ENCODE measurements at regions not wholly inside any gene's neighbourhood (a gene's known extent, or its start where the extent isn't known, plus 50 kb on each side); places are given as distances from the start of the nearest gene placed in this dataset.
"Not testable (repeated sequence)": the region's sequence is repeated elsewhere in the genome, so short reads cannot be mapped to it uniquely, and the experiment has no call there.

- DNase-seq (ENCODE audit: low spot score) = no peak
- Mint-ChIP-seq H3K27me3 (no peaks in the 10 kb centered on the region), H3K4me3 (no peak overlapping the region), H3K36me3 (peaks cover 6% of the 10 kb centered on the region), H3K9me3 (peaks cover 19% of the 10 kb centered on the region), H3K4me1 (ENCODE audit: low read depth in 2 of 2) (no peaks in the 10 kb centered on the region), H3K27ac (no peak overlapping the region)
- ATAC-seq = no peak
Measured at GRCh38 chr7:81410471-81411117, 359.3 kb downstream of the HGF start.

- DNase-seq (ENCODE audit: low spot score) = no peak
- Mint-ChIP-seq H3K27me3 (no peaks in the 10 kb centered on the region), H3K4me1 (ENCODE audit: low read depth in 2 of 2) (no peaks in the 10 kb centered on the region), H3K27ac (no peak overlapping the region), H3K9me3 (peaks cover 11% of the 10 kb centered on the region), H3K36me3 (no peaks in the 10 kb centered on the region), H3K4me3 (no peak overlapping the region)
- ATAC-seq = no peak
Measured at GRCh38 chr7:81408728-81409127, 361.1 kb downstream of the HGF start.

GRCh38 chr7:81407094-81407493, 362.8 kb downstream of the HGF start:
- H3K4me1 Mint-ChIP-seq (ENCODE audit: low read depth in 2 of 2) = no peaks in the 10 kb centered on the region
- ATAC-seq (no peak), DNase-seq (ENCODE audit: low spot score) (no peak)
- no peaks in the 10 kb centered on the region for H3K36me3 Mint-ChIP-seq
- H3K27me3 Mint-ChIP-seq = no peaks in the 10 kb centered on the region
- no peak overlapping the region for H3K4me3 Mint-ChIP-seq
- H3K9me3 Mint-ChIP-seq = peaks cover 9% of the 10 kb centered on the region
- no peak overlapping the region for H3K27ac Mint-ChIP-seq

- no peak for DNase-seq (ENCODE audit: low spot score)
- Mint-ChIP-seq H3K4me1 (ENCODE audit: low read depth in 2 of 2) (no peaks in the 10 kb centered on the region), H3K27me3 (no peaks in the 10 kb centered on the region), H3K36me3 (no peaks in the 10 kb centered on the region), H3K4me3 (no peak overlapping the region), H3K27ac (no peak overlapping the region), H3K9me3 (peaks cover 2% of the 10 kb centered on the region)
- no peak for ATAC-seq
Measured at GRCh38 chr7:81404669-81405068, 365.2 kb downstream of the HGF start.

GRCh38 chr7:81402227-81402626, 367.6 kb downstream of the HGF start:
- Mint-ChIP-seq H3K36me3 (no peaks in the 10 kb centered on the region), H3K9me3 (peaks cover 8% of the 10 kb centered on the region), H3K27ac (no peak overlapping the region), H3K27me3 (no peaks in the 10 kb centered on the region), H3K4me1 (ENCODE audit: low read depth in 2 of 2) (no peaks in the 10 kb centered on the region), H3K4me3 (no peak overlapping the region)
- ATAC-seq (no peak), DNase-seq (ENCODE audit: low spot score) (no peak)

GRCh38 chr7:81399471-81399870, 370.4 kb downstream of the HGF start:
- no peak overlapping the region for H3K4me3 Mint-ChIP-seq
- H3K27ac Mint-ChIP-seq = no peak overlapping the region
- no peaks in the 10 kb centered on the region for H3K27me3 Mint-ChIP-seq
- DNase-seq (ENCODE audit: low spot score) = no peak
- no peaks in the 10 kb centered on the region for H3K4me1 Mint-ChIP-seq (ENCODE audit: low read depth in 2 of 2)
- no peaks in the 10 kb centered on the region for H3K36me3 Mint-ChIP-seq
- no peak for ATAC-seq
- H3K9me3 Mint-ChIP-seq = peaks cover 8% of the 10 kb centered on the region

GRCh38 chr7:81394029-81394428, 375.8 kb downstream of the HGF start:
- Mint-ChIP-seq H3K36me3 (no peaks in the 10 kb centered on the region), H3K4me1 (ENCODE audit: low read depth in 2 of 2) (no peaks in the 10 kb centered on the region), H3K4me3 (no peak overlapping the region), H3K27me3 (no peaks in the 10 kb centered on the region), H3K9me3 (peaks cover 8% of the 10 kb centered on the region), H3K27ac (no peak overlapping the region)
- ATAC-seq (no peak), DNase-seq (ENCODE audit: low spot score) (no peak)

GRCh38 chr7:81393018-81393417, 376.8 kb downstream of the HGF start:
- Mint-ChIP-seq H3K36me3 (no peaks in the 10 kb centered on the region), H3K27ac (no peak overlapping the region), H3K9me3 (peaks cover 4% of the 10 kb centered on the region), H3K4me1 (ENCODE audit: low read depth in 2 of 2) (no peaks in the 10 kb centered on the region), H3K27me3 (no peaks in the 10 kb centered on the region), H3K4me3 (no peak overlapping the region)
- ATAC-seq (no peak), DNase-seq (ENCODE audit: low spot score) (no peak)

- no peak for DNase-seq (ENCODE audit: low spot score)
- Mint-ChIP-seq H3K36me3 (peaks cover 8% of the 10 kb centered on the region), H3K4me3 (no peak overlapping the region), H3K27me3 (no peaks in the 10 kb centered on the region), H3K9me3 (peaks cover 10% of the 10 kb centered on the region), H3K4me1 (ENCODE audit: low read depth in 2 of 2) (no peaks in the 10 kb centered on the region), H3K27ac (no peak overlapping the region)
- ATAC-seq = no peak
Measured at GRCh38 chr7:81385370-81385769, 384.5 kb downstream of the HGF start.

- DNase-seq (ENCODE audit: low spot score) = no peak
- Mint-ChIP-seq H3K27ac (no peak overlapping the region), H3K4me1 (ENCODE audit: low read depth in 2 of 2) (no peaks in the 10 kb centered on the region), H3K27me3 (no peaks in the 10 kb centered on the region), H3K4me3 (no peak overlapping the region), H3K36me3 (peaks cover 8% of the 10 kb centered on the region), H3K9me3 (peaks cover 10% of the 10 kb centered on the region)
- no peak for ATAC-seq
Measured at GRCh38 chr7:81383846-81384245, 386.0 kb downstream of the HGF start.

- not testable (repeated sequence) for DNase-seq (ENCODE audit: low spot score); H3K4me1 Mint-ChIP-seq (ENCODE audit: low read depth in 2 of 2); ATAC-seq; H3K27ac Mint-ChIP-seq; H3K9me3 Mint-ChIP-seq; H3K36me3 Mint-ChIP-seq; H3K27me3 Mint-ChIP-seq; H3K4me3 Mint-ChIP-seq
Measured at GRCh38 chr7:81374641-81375040, 395.2 kb downstream of the HGF start.

GRCh38 chr7:81370822-81371221, 399.0 kb downstream of the HGF start:
- Mint-ChIP-seq H3K36me3 (no peaks in the 10 kb centered on the region), H3K4me1 (ENCODE audit: low read depth in 2 of 2) (no peaks in the 10 kb centered on the region), H3K27ac (no peak overlapping the region), H3K4me3 (no peak overlapping the region), H3K27me3 (no peaks in the 10 kb centered on the region), H3K9me3 (peaks cover 6% of the 10 kb centered on the region)
- no peak for DNase-seq (ENCODE audit: low spot score)
- no peak for ATAC-seq

GRCh38 chr7:81367326-81367931, 402.4 kb downstream of the HGF start:
- no peak for ATAC-seq
- peaks cover 5% of the 10 kb centered on the region for H3K9me3 Mint-ChIP-seq
- H3K36me3 Mint-ChIP-seq = no peaks in the 10 kb centered on the region
- no peak overlapping the region for H3K27ac Mint-ChIP-seq
- no peaks in the 10 kb centered on the region for H3K27me3 Mint-ChIP-seq
- no peaks in the 10 kb centered on the region for H3K4me1 Mint-ChIP-seq (ENCODE audit: low read depth in 2 of 2)
- no peak overlapping the region for H3K4me3 Mint-ChIP-seq
- no peak for DNase-seq (ENCODE audit: low spot score)

GRCh38 chr7:81366546-81366945, 403.3 kb downstream of the HGF start:
- H3K27ac Mint-ChIP-seq = no peak overlapping the region

GRCh38 chr7:81361769-81362312, 408.0 kb downstream of the HGF start:
- peaks cover 19% of the 10 kb centered on the region for H3K9me3 Mint-ChIP-seq

More at GRCh38 chr7:81366546-81366945, 403.3 kb downstream of the HGF start:
- Mint-ChIP-seq H3K27me3 (no peaks in the 10 kb centered on the region), H3K36me3 (no peaks in the 10 kb centered on the region), H3K4me1 (ENCODE audit: low read depth in 2 of 2) (no peaks in the 10 kb centered on the region), H3K9me3 (peaks cover 12% of the 10 kb centered on the region), H3K4me3 (no peak overlapping the region)
- no peak for DNase-seq (ENCODE audit: low spot score)
- no peak for ATAC-seq

More at GRCh38 chr7:81361769-81362312, 408.0 kb downstream of the HGF start:
- no peak for DNase-seq (ENCODE audit: low spot score)
- no peak overlapping the region for H3K4me3 Mint-ChIP-seq
- H3K27me3 Mint-ChIP-seq = no peaks in the 10 kb centered on the region
- no peaks in the 10 kb centered on the region for H3K36me3 Mint-ChIP-seq
- no peaks in the 10 kb centered on the region for H3K4me1 Mint-ChIP-seq (ENCODE audit: low read depth in 2 of 2)
- H3K27ac Mint-ChIP-seq = no peak overlapping the region
- no peak for ATAC-seq
